Testis (tissue), 2 donors: ENCODE measurements at regions not wholly inside any gene's neighbourhood (a gene's known extent, or its start where the extent isn't known, plus 50 kb on each side); places are given as distances from the start of the nearest gene placed in this dataset.
"Not testable (repeated sequence)": the region's sequence is repeated elsewhere in the genome, so short reads cannot be mapped to it uniquely, and the experiment has no call there.

Source experiments
- CTCF ChIP-seq, 3 experiments: fragments of 450-650 bp in 2 of 3; fragments of 200-600 bp in 1 of 3; sonication (generic) in 1 of 3; IDR thresholded peaks; one replicate each; pipeline ENCODE4 v1.5.1; 2016 to 2019; ENCODE audit warnings: antibody characterized with exemption in 3 of 3, mild to moderate bottlenecking in 2 of 3, moderate library complexity in 1 of 3
- POLR2A ChIP-seq: fragments of 450-650 bp; IDR thresholded peaks from one replicate; pipeline ENCODE4 v1.6.1; 2017; ENCODE audit warnings: antibody characterized with exemption, mild to moderate bottlenecking, moderate library complexity

GRCh38 chr1:143503048-143503447 lies 468.7 kb downstream of the FAM72C start:
- not testable (repeated sequence) for TF ChIP-seq CTCF (IDR thresholded peaks at IDR 0.05); POLR2A
